HL-60 (cell line): ENCODE measurements at regions not wholly inside any gene's neighbourhood (a gene's known extent, or its start where the extent isn't known, plus 50 kb on each side); places are given as distances from the start of the nearest gene placed in this dataset.

Experiments used
- DNase-seq, 2 experiments: peaks; one replicate each; pipeline ENCODE4 v3.0.0-alpha.2; 2010 to 2020; ENCODE audit warnings: low read depth in 1 of 2, low spot score in 1 of 2
- H3K27ac ChIP-seq: fragments of 250-450 bp; sonication (Bioruptor Pico); replicated peaks from 2 replicates; pipeline ENCODE4 v1.5.1; 2020; ENCODE audit warnings: mild to moderate bottlenecking, moderate library complexity
- H3K27me3 ChIP-seq: fragments of 250-450 bp; sonication (Bioruptor Pico); 2 replicates; pipeline ENCODE4 v1.5.1; 2021; ENCODE audit warnings: mild to moderate bottlenecking, moderate library complexity; ENCODE audit not compliant: insufficient read depth, poor library complexity, severe bottlenecking
- H3K4me3 ChIP-seq: replicated peaks from 2 replicates; pipeline ENCODE4 v1.5.1; 2011; ENCODE audit warnings: mild to moderate bottlenecking, control low read depth, low read length; ENCODE audit not compliant: insufficient read depth
- CTCF ChIP-seq: IDR thresholded peaks from one replicate; pipeline ENCODE4 v1.5.1; 2011; ENCODE audit warnings: low read length, control low read depth, inconsistent platforms; ENCODE audit not compliant: insufficient read depth
- GABPA ChIP-seq: IDR thresholded peaks from 2 replicates; pipeline ENCODE4 v1.6.1; 2012; ENCODE audit warnings: low read depth
- POLR2AphosphoS5 ChIP-seq: IDR thresholded peaks from 2 replicates; pipeline ENCODE4 v1.6.1; 2012; ENCODE audit warnings: low read depth
- SPI1 ChIP-seq: IDR thresholded peaks from 2 replicates; pipeline ENCODE4 v1.6.1; 2012; ENCODE audit warnings: low read depth, mild to moderate bottlenecking, borderline replicate concordance
- TF ChIP-seq, protein P1 (sequence below): IDR thresholded peaks from 2 replicates; pipeline ENCODE4 v1.6.1; 2012; ENCODE audit warnings: low read depth; ENCODE audit not compliant: insufficient replicate concordance

- DNase-seq = no peak
- TF ChIP-seq, protein P1, sequence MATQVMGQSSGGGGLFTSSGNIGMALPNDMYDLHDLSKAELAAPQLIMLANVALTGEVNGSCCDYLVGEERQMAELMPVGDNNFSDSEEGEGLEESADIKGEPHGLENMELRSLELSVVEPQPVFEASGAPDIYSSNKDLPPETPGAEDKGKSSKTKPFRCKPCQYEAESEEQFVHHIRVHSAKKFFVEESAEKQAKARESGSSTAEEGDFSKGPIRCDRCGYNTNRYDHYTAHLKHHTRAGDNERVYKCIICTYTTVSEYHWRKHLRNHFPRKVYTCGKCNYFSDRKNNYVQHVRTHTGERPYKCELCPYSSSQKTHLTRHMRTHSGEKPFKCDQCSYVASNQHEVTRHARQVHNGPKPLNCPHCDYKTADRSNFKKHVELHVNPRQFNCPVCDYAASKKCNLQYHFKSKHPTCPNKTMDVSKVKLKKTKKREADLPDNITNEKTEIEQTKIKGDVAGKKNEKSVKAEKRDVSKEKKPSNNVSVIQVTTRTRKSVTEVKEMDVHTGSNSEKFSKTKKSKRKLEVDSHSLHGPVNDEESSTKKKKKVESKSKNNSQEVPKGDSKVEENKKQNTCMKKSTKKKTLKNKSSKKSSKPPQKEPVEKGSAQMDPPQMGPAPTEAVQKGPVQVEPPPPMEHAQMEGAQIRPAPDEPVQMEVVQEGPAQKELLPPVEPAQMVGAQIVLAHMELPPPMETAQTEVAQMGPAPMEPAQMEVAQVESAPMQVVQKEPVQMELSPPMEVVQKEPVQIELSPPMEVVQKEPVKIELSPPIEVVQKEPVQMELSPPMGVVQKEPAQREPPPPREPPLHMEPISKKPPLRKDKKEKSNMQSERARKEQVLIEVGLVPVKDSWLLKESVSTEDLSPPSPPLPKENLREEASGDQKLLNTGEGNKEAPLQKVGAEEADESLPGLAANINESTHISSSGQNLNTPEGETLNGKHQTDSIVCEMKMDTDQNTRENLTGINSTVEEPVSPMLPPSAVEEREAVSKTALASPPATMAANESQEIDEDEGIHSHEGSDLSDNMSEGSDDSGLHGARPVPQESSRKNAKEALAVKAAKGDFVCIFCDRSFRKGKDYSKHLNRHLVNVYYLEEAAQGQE = no peak
- TF ChIP-seq GABPA = no peak
- no peak for TF ChIP-seq CTCF
- no peak for TF ChIP-seq SPI1
- no peak for TF ChIP-seq POLR2AphosphoS5
- Histone ChIP-seq H3K27me3 (no peaks in the 10 kb centered on the region), H3K4me3 (no peak overlapping the region), H3K27ac (no peak overlapping the region)
Observed at GRCh38 chr2:57753636-57754035, 293.0 kb upstream of the VRK2 start.

DNA sequence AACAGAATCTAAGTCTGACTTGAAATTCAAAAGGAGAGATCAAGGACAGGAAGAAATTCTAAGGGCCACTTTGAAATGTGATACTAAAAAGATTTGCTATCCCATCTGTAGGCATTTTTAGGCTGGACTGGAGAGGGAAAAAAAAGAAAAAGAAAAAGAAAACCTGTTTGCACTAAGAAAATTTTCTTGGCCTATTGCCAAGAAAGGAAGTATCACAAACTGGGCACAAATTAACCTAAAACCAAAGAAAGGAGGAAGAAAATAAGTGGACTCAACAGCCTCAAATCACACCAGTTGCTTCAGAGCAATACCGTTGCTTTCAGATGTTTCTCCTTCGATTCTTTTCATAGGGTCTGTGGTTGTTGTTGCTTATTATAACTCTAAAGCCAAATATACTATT is 287.9 kb upstream of the VRK2 start:
- TF ChIP-seq POLR2AphosphoS5 = no peak
- TF ChIP-seq SPI1 = no peak
- TF ChIP-seq, protein P1 = no peak
- no peak for TF ChIP-seq CTCF
- no peak for TF ChIP-seq GABPA
- Histone ChIP-seq H3K4me3 (no peak overlapping the region), H3K27ac (no peak overlapping the region), H3K27me3 (no peaks in the 10 kb centered on the region)
- DNase-seq = no peak

GRCh38 chr2:57759131-57759530 is 287.5 kb upstream of the VRK2 start:
- H3K4me3 ChIP-seq = no peak overlapping the region
- TF ChIP-seq SPI1 (no peak), GABPA (no peak), POLR2AphosphoS5 (no peak), CTCF (no peak)
- TF ChIP-seq, protein P1 = no peak

More at GRCh38 chr2:57759131-57759530, 287.5 kb upstream of the VRK2 start:
- H3K27me3 ChIP-seq = no peaks in the 10 kb centered on the region
- no peak overlapping the region for H3K27ac ChIP-seq
- no peak for DNase-seq
